ENCODE measurements at regions not wholly inside any gene's neighbourhood (a gene's known extent, or its start where the extent isn't known, plus 50 kb on each side); places are given as distances from the start of the nearest gene placed in this dataset.
"Not testable (repeated sequence)": the region's sequence is repeated elsewhere in the genome, so short reads cannot be mapped to it uniquely, and the experiment has no call there.

GRCh38 chr10:58066126-58066525 is 201.6 kb downstream of the IPMK start:
- DNase-seq = no peak

GRCh38 chr10:58065529-58065815 is 202.2 kb downstream of the IPMK start:
- DNase-seq = no peak

GRCh38 chr10:58064714-58065528 is 202.8 kb downstream of the IPMK start:
- peak; percentile 39 for DNase-seq

- no peak for DNase-seq
These were observed 203.7 kb downstream of the IPMK start for GRCh38 chr10:58063861-58064480.

GRCh38 chr10:58058683-58059082 is 209.0 kb downstream of the IPMK start:
- DNase-seq = not testable (repeated sequence)

GRCh38 chr10:58054881-58055280 is 212.8 kb downstream of the IPMK start:
- no peak for DNase-seq

- no peak for DNase-seq
These were observed 214.9 kb downstream of the IPMK start for GRCh38 chr10:58052772-58053171.

GRCh38 chr10:58050575-58050974 is 217.1 kb downstream of the IPMK start:
- no peak for DNase-seq

- DNase-seq = no peak
These were observed 218.8 kb downstream of the IPMK start for GRCh38 chr10:58048936-58049335.

- no peak for DNase-seq
These were observed 223.6 kb downstream of the IPMK start for GRCh38 chr10:58044072-58044471.

GRCh38 chr10:58041901-58042300 is 225.8 kb downstream of the IPMK start:
- no peak for DNase-seq

- DNase-seq = no peak
These were observed 237.5 kb downstream of the IPMK start for GRCh38 chr10:58030208-58030607.

- no peak for DNase-seq
These were observed 238.9 kb downstream of the IPMK start for GRCh38 chr10:58028597-58029366.

- no peak for DNase-seq
These were observed 240.3 kb downstream of the IPMK start for GRCh38 chr10:58027426-58027825.

GRCh38 chr10:58026036-58026435 is 241.7 kb downstream of the IPMK start:
- no peak for DNase-seq

GRCh38 chr10:58023341-58024073 is 244.2 kb downstream of the IPMK start:
- DNase-seq = no peak

GRCh38 chr10:58019863-58020537 is 247.7 kb downstream of the IPMK start:
- DNase-seq = no peak

GRCh38 chr10:58017719-58018367 is 249.9 kb downstream of the IPMK start:
- no peak for DNase-seq

GRCh38 chr10:58016614-58017013 is 251.1 kb downstream of the IPMK start:
- DNase-seq = no peak

GRCh38 chr10:58014436-58014835 is 253.3 kb downstream of the IPMK start:
- no peak for DNase-seq

GRCh38 chr10:58013406-58013805 is 254.3 kb downstream of the IPMK start:
- no peak for DNase-seq

GRCh38 chr10:58010073-58010702 is 257.5 kb downstream of the IPMK start:
- no peak for DNase-seq

Data from stimulated activated CD8-positive, alpha-beta memory T cell treated with anti-CD3 and anti-CD28 coated beads, Interleukin-4, amount 100 ng/mL, for 48 hours (primary cell).